ENCODE measurements at regions not wholly inside any gene's neighbourhood (a gene's known extent, or its start where the extent isn't known, plus 50 kb on each side); places are given as distances from the start of the nearest gene placed in this dataset.
"Not testable (repeated sequence)": the region's sequence is repeated elsewhere in the genome, so short reads cannot be mapped to it uniquely, and the experiment has no call there.

- TF ChIP-seq EP300 (IDR thresholded peaks at IDR 0.05; ENCODE audit: low read depth); CTCF (IDR thresholded peaks at IDR 0.05); POLR2A (IDR thresholded peaks at IDR 0.05); POLR2AphosphoS5 (IDR thresholded peaks at IDR 0.05): not testable (repeated sequence)
Observed at GRCh38 chr21:7752611-7753010, 2768.8 kb upstream of the TPTE start.
